ENCODE measurements at regions not wholly inside any gene's neighbourhood (a gene's known extent, or its start where the extent isn't known, plus 50 kb on each side); places are given as distances from the start of the nearest gene placed in this dataset.

GRCh38 chr6:156190270-156190669 is 586.9 kb upstream of the ARID1B start:
- Histone ChIP-seq H3K27ac (no peak overlapping the region), H3K27me3 (no peaks in the 10 kb centered on the region), H3K4me1 (no peaks in the 10 kb centered on the region), H3K4me3 (no peak overlapping the region), H3K36me3 (no peaks in the 10 kb centered on the region), H3K9me3 (no peaks in the 10 kb centered on the region)
- TF ChIP-seq CTCF (IDR thresholded peaks at IDR 0.05), result no peak
- no peak for DNase-seq (ENCODE audit: low spot score in 2 of 2)
- intact Hi-C loops (cut with DNase I), result no loop called here

GRCh38 chr6:156189714-156190113 is 587.5 kb upstream of the ARID1B start:
- DNase-seq (ENCODE audit: low spot score in 2 of 2), result no peak
- Histone ChIP-seq H3K27me3 (no peaks in the 10 kb centered on the region), H3K9me3 (no peaks in the 10 kb centered on the region), H3K27ac (no peak overlapping the region), H3K4me3 (no peak overlapping the region), H3K4me1 (no peaks in the 10 kb centered on the region), H3K36me3 (no peaks in the 10 kb centered on the region)
- no peak for TF ChIP-seq CTCF (IDR thresholded peaks at IDR 0.05)
- intact Hi-C loops (cut with DNase I), result no loop called here

GRCh38 chr6:156189195-156189594 is 588.0 kb upstream of the ARID1B start:
- intact Hi-C loops (cut with DNase I), result no loop called here
- Histone ChIP-seq H3K4me1 (no peaks in the 10 kb centered on the region), H3K27me3 (no peaks in the 10 kb centered on the region), H3K27ac (no peak overlapping the region), H3K9me3 (no peaks in the 10 kb centered on the region), H3K4me3 (no peak overlapping the region), H3K36me3 (no peaks in the 10 kb centered on the region)
- no peak for TF ChIP-seq CTCF (IDR thresholded peaks at IDR 0.05)
- DNase-seq (ENCODE audit: low spot score in 2 of 2), result no peak

GRCh38 chr6:156185113-156185512 is 592.1 kb upstream of the ARID1B start:
- TF ChIP-seq CTCF (IDR thresholded peaks at IDR 0.05), result no peak
- Histone ChIP-seq H3K4me1 (no peaks in the 10 kb centered on the region), H3K27me3 (no peaks in the 10 kb centered on the region), H3K4me3 (no peak overlapping the region), H3K27ac (no peak overlapping the region), H3K9me3 (no peaks in the 10 kb centered on the region), H3K36me3 (no peaks in the 10 kb centered on the region)
- no peak for DNase-seq (ENCODE audit: low spot score in 2 of 2)
- intact Hi-C loops (cut with DNase I), result no loop called here

- DNase-seq (ENCODE audit: low spot score in 2 of 2), result no peak
- intact Hi-C loops (cut with DNase I), result no loop called here
- Histone ChIP-seq H3K27me3 (no peaks in the 10 kb centered on the region), H3K27ac (no peak overlapping the region), H3K36me3 (no peaks in the 10 kb centered on the region), H3K4me3 (no peak overlapping the region), H3K4me1 (no peaks in the 10 kb centered on the region), H3K9me3 (no peaks in the 10 kb centered on the region)
- no peak for TF ChIP-seq CTCF (IDR thresholded peaks at IDR 0.05)
These were observed 593.5 kb upstream of the ARID1B start for GRCh38 chr6:156183678-156184077.

GRCh38 chr6:156182356-156182755 is 594.8 kb upstream of the ARID1B start:
- no peaks in the 10 kb centered on the region for H3K36me3 ChIP-seq
- no peaks in the 10 kb centered on the region for H3K4me1 ChIP-seq
- TF ChIP-seq CTCF (IDR thresholded peaks at IDR 0.05), result no peak
- H3K9me3 ChIP-seq, result no peaks in the 10 kb centered on the region
- H3K4me3 ChIP-seq, result no peak overlapping the region
- H3K27ac ChIP-seq, result no peak overlapping the region
- no peaks in the 10 kb centered on the region for H3K27me3 ChIP-seq
- no peak for DNase-seq (ENCODE audit: low spot score in 2 of 2)
- intact Hi-C loops (cut with DNase I), result no loop called here

Measured in ascending aorta (tissue), 2 donors.